HEK293 (cell line): ENCODE measurements at regions not wholly inside any gene's neighbourhood (a gene's known extent, or its start where the extent isn't known, plus 50 kb on each side); places are given as distances from the start of the nearest gene placed in this dataset.

Experiments
- SP3 ChIP-seq: fragments of 450-650 bp; formaldehyde crosslinking; IDR thresholded peaks from 2 replicates; pipeline ENCODE4 v1.5.1; 2016; ENCODE audit warnings: missing biosample characterization, missing genetic modification characterization
- ZNF335 ChIP-seq: fragments of 450-650 bp; formaldehyde crosslinking; conservative IDR thresholded peaks from 2 replicates; pipeline ENCODE4 v1.5.1; 2016; ENCODE audit warnings: missing biosample characterization, missing genetic modification characterization
- TF ChIP-seq, protein P1 (sequence below): fragments of 450-650 bp; formaldehyde crosslinking; IDR thresholded peaks from 2 replicates; pipeline ENCODE4 v1.5.1; 2016; ENCODE audit warnings: missing biosample characterization, missing genetic modification characterization

DNA sequence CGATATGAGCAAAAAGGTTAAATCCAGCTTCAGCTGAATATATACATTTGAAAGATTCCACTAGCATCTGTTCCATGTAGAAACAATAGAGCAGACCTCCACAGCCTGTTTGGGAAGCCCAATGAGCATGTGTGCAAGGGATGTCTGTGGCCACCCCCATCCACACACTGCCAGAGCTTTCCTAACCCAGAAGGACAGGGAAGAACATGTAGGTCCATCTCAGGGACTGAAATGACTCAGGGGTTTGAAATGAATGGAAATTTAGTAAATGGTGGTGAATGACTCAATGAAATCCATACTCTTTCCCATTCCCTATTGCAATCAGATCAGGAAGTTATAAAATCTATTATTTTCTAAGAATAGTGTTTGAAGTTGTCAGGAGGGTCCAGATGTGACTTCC is 397.2 kb downstream of the DUSP10 start:
- TF ChIP-seq SP3 (no peak), ZNF335 (no peak)
- TF ChIP-seq, protein P1, sequence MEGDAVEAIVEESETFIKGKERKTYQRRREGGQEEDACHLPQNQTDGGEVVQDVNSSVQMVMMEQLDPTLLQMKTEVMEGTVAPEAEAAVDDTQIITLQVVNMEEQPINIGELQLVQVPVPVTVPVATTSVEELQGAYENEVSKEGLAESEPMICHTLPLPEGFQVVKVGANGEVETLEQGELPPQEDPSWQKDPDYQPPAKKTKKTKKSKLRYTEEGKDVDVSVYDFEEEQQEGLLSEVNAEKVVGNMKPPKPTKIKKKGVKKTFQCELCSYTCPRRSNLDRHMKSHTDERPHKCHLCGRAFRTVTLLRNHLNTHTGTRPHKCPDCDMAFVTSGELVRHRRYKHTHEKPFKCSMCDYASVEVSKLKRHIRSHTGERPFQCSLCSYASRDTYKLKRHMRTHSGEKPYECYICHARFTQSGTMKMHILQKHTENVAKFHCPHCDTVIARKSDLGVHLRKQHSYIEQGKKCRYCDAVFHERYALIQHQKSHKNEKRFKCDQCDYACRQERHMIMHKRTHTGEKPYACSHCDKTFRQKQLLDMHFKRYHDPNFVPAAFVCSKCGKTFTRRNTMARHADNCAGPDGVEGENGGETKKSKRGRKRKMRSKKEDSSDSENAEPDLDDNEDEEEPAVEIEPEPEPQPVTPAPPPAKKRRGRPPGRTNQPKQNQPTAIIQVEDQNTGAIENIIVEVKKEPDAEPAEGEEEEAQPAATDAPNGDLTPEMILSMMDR (tag by site-specific recombination) = no peak
